ENCODE measurements at regions not wholly inside any gene's neighbourhood (a gene's known extent, or its start where the extent isn't known, plus 50 kb on each side); places are given as distances from the start of the nearest gene placed in this dataset.

DNA sequence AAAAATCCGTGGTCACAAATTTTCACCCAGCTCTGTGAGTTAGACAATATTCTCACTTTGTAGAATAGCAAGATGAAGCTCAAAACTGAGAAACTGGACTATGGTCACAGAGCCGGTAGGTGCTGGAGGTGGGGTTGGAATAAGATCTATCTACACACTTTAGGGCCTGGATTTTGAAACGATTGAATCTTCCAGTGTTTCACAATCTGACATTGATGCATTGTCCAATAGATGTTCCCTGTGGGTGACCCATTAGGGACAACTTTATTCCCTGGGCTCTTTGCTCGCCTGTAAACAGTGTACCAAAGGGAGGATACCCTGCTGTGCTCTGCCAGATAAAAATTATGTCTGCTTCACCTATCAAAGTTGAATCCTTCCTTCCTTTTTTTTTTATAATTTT is 145.4 kb upstream of the MPDZ start:
- TF ChIP-seq, protein P1, sequence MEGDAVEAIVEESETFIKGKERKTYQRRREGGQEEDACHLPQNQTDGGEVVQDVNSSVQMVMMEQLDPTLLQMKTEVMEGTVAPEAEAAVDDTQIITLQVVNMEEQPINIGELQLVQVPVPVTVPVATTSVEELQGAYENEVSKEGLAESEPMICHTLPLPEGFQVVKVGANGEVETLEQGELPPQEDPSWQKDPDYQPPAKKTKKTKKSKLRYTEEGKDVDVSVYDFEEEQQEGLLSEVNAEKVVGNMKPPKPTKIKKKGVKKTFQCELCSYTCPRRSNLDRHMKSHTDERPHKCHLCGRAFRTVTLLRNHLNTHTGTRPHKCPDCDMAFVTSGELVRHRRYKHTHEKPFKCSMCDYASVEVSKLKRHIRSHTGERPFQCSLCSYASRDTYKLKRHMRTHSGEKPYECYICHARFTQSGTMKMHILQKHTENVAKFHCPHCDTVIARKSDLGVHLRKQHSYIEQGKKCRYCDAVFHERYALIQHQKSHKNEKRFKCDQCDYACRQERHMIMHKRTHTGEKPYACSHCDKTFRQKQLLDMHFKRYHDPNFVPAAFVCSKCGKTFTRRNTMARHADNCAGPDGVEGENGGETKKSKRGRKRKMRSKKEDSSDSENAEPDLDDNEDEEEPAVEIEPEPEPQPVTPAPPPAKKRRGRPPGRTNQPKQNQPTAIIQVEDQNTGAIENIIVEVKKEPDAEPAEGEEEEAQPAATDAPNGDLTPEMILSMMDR (IDR thresholded peaks at IDR 0.05; ENCODE audit: low read depth, low read length), result no peak
- no peak for DNase-seq (ENCODE audit: extremely low read depth, low read depth)

DNA sequence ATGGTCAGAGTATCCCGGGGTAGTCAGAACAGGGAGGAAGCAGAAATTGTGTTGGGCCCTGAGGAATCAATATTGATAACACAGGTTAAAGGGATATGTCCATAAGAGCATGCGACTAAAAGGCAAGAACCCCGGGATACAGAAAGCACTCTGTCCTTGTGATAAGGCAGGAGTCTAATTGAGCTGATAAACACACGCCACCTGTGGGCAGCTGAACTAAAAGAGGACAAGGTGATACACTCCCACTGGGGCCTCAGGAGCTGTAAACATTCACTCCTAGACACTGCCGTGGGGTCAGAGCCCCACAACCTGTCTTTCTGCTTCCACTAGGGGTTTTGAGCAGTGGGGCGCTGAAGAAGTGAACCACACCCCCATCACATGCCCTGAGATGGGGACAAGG is 144.7 kb upstream of the MPDZ start:
- TF ChIP-seq, protein P1 (IDR thresholded peaks at IDR 0.05; ENCODE audit: low read depth, low read length), result no peak
- no peak for DNase-seq (ENCODE audit: extremely low read depth, low read depth)

DNA sequence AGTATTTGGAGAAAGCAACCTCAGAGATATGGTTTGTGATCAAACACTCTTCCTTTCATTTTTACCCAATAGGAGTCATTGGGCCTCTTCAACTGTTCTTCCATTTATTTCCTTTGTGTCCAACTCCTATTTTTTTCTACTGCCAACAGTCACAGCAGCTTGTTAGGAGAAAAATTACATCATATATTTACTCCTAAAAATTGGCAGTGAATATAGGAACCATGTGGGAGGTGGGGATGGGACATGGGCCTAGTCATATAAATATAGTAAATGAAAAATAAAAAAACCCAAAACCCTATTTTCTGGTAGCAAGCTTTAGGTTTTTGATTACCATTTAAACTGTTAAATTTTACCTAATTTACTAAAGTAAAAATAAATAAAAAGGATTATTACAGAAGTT is 134.9 kb upstream of the MPDZ start:
- no peak for DNase-seq (ENCODE audit: extremely low read depth, low read depth)
- TF ChIP-seq, protein P1 (IDR thresholded peaks at IDR 0.05; ENCODE audit: low read depth, low read length), result no peak

DNA sequence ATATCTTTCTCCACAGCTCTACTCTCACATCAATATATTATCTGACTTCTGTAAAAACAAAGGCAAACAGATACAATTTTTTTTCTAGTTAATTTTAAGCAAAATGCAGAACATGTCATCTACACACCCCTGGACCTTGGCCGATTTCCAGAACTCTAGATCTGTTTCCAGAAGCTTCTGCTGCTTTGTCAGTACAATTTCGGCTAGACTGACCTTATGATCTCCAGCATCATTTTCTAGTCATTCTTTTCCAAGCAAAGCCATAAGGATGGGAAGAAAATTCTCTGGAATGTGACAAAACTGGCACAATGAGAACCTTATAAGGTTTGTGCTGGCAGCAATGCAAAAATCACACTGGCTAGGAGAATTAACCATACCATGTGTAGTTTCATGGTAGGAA is 132.8 kb upstream of the MPDZ start:
- no peak for DNase-seq (ENCODE audit: extremely low read depth, low read depth)
- TF ChIP-seq, protein P1 (IDR thresholded peaks at IDR 0.05; ENCODE audit: low read depth, low read length), result no peak

DNA sequence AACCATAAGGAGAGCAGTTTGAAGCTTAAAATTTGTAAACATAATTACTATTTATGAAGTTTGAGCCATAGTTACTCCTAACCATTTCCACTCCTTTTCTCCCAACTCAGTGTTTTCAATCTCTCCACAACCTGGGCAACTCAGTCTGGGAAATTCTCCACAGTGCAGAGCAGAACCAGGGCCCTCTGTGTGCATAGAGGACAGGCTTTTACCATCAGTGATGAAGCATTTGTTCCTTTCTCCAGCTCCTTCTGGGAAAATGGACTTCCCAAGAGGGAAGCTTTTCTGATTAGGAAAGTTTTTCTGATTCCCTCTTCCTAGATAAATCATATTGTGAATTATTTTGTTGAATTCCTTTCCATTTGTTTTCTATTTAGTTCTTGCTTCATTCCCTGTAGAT is 132.3 kb upstream of the MPDZ start:
- DNase-seq (ENCODE audit: extremely low read depth, low read depth), result no peak
- TF ChIP-seq, protein P1 (IDR thresholded peaks at IDR 0.05; ENCODE audit: low read depth, low read length), result no peak

DNA sequence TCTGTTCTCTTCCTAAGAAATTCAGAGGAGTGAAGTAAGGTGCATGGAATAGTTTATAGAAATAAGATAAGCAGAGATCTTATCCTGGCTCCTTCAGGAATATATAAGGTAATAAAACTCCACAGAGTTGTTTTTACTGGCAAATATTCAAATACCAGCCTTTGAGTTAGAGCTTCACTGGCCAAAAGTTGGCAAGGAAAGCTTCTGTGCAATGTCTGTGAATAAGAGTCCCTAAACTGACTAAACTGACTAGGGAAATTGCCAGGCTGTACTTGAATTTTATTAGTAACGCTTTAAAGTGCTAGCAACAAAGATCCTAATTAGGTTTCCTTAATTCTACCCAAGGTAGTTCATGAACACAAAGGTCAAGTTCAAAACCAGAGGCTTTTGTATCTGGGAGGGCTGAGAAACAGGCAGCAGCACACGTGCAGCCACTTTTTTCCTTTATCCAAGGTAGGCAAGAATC is 131.1 kb upstream of the MPDZ start:
- no peak for DNase-seq (ENCODE audit: extremely low read depth, low read depth)
- TF ChIP-seq, protein P1 (IDR thresholded peaks at IDR 0.05; ENCODE audit: low read depth, low read length), result no peak

DNA sequence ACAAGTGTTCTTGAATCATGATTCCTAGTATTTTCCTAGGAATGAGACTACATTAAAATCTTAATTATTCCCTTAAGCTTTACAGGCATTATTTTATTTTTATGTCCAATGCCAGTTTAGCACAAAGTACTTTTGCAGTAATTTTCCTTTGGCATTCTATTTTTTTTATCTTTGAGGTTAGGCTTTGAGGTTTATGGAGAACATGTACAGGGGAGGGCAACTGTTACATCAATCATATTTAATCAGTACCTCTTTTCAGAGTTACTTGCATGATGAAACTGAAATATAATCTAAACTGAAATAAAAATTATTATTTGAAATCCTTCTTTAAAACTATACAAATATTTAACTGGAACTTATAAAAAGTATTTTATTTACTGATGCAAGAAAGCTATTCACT is 118.2 kb upstream of the MPDZ start:
- DNase-seq (ENCODE audit: extremely low read depth, low read depth), result no peak
- TF ChIP-seq, protein P1 (IDR thresholded peaks at IDR 0.05; ENCODE audit: low read depth, low read length), result no peak

Measured in AG09319 (cell line).